SW 1271 (cell line): ENCODE measurements at regions not wholly inside any gene's neighbourhood (a gene's known extent, or its start where the extent isn't known, plus 50 kb on each side); places are given as distances from the start of the nearest gene placed in this dataset.

ENCODE experiments used
- DNase-seq, 2 experiments: peaks; one replicate each; lab custom pipeline; 2025; lab: John Stamatoyannopoulos, UW

GRCh38 chr2:226526716-226527115 is 272.9 kb downstream of the IRS1 start:
- DNase-seq = no peak

GRCh38 chr2:226524381-226524843 is 275.2 kb downstream of the IRS1 start:
- DNase-seq = no peak

GRCh38 chr2:226520723-226521122 is 278.9 kb downstream of the IRS1 start:
- DNase-seq = no peak

- DNase-seq = no peak
Observed at GRCh38 chr2:226515344-226516055, 284.1 kb downstream of the IRS1 start.

- DNase-seq = no peak
Observed at GRCh38 chr2:226514895-226515294, 284.7 kb downstream of the IRS1 start.

- no peak for DNase-seq
Observed at GRCh38 chr2:226511311-226511710, 288.3 kb downstream of the IRS1 start.

- DNase-seq = no peak
Observed at GRCh38 chr2:226508683-226509082, 290.9 kb downstream of the IRS1 start.

GRCh38 chr2:226508005-226508404 is 291.6 kb downstream of the IRS1 start:
- DNase-seq = no peak

GRCh38 chr2:226497146-226497909 is 302.3 kb downstream of the IRS1 start:
- DNase-seq = no peak

- no peak for DNase-seq
Observed at GRCh38 chr2:226496273-226496550, 303.4 kb downstream of the IRS1 start.

- no peak for DNase-seq
Observed at GRCh38 chr2:226495466-226496272, 304.0 kb downstream of the IRS1 start.

GRCh38 chr2:226491112-226491511 is 308.5 kb downstream of the IRS1 start:
- DNase-seq = no peak

- peak in 1 of 2 experiments; percentile 31 for DNase-seq
Observed at GRCh38 chr2:226489775-226490541, 309.7 kb downstream of the IRS1 start.

GRCh38 chr2:226488034-226488433 is 311.6 kb downstream of the IRS1 start:
- no peak for DNase-seq

- no peak for DNase-seq
Observed at GRCh38 chr2:226487573-226487972, 312.0 kb downstream of the IRS1 start.

GRCh38 chr2:226483745-226484619 is 315.6 kb downstream of the IRS1 start:
- peak in 1 of 2 experiments; percentile 54 for DNase-seq

- no peak for DNase-seq
Observed at GRCh38 chr2:226483143-226483542, 316.5 kb downstream of the IRS1 start.

- peak; percentile 47 to 71 for DNase-seq
Observed at GRCh38 chr2:226478109-226478809, 321.4 kb downstream of the IRS1 start.

GRCh38 chr2:226477221-226478108 is 322.2 kb downstream of the IRS1 start:
- no peak for DNase-seq
